H1 (cell line): ENCODE measurements at regions not wholly inside any gene's neighbourhood (a gene's known extent, or its start where the extent isn't known, plus 50 kb on each side); places are given as distances from the start of the nearest gene placed in this dataset.

Source experiments
- CTCF ChIA-PET: fragments of 300-600 bp; sonication (Branson Sonifier 250); formaldehyde crosslinking; loops from one replicate; lab custom pipeline; 2021; ENCODE audit not compliant: partially characterized antibody; lab: Charles Lee
- POLR2A ChIA-PET: fragments of 300-600 bp; sonication (Branson Sonifier 250); formaldehyde crosslinking; loops from one replicate; lab custom pipeline; 2021; ENCODE audit warnings: inconsistent platforms; ENCODE audit not compliant: partially characterized antibody; lab: Charles Lee
- DNase-seq, 2 experiments: peaks; one replicate each; pipeline versions ENCODE4 v3.0.0 to v3.0.0-alpha.2; 2010 to 2022; ENCODE audit warnings: low spot score in 2 of 2, low read depth in 1 of 2, mixed read lengths in 1 of 2
- FAIRE-seq: peaks from 2 replicates; lab custom pipeline; 2011; peaks lifted over from hg19 to GRCh38; lab: Jason Lieb, UNC
- H2AFZ ChIP-seq: 2 replicates; pipeline ENCODE4 v1.8.1; 2012; ENCODE audit warnings: low read length, inconsistent platforms
- H2AK5ac ChIP-seq: 2 replicates; pipeline ENCODE4 v1.6.1; 2013; ENCODE audit warnings: low read depth, low read length
- H2BK120ac ChIP-seq: replicated peaks from 2 replicates; pipeline ENCODE3; 2013; ENCODE audit warnings: low read depth, low read length, inconsistent platforms
- H2BK12ac ChIP-seq: 2 replicates; pipeline ENCODE4 v1.6.1; 2013; ENCODE audit warnings: low read depth, low read length
- H2BK15ac ChIP-seq: 2 replicates; pipeline ENCODE4 v1.6.1; 2013; ENCODE audit warnings: low read length
- H2BK20ac ChIP-seq: 2 replicates; pipeline ENCODE4 v1.6.1; 2013; ENCODE audit warnings: low read length
- H2BK5ac ChIP-seq: 2 replicates; pipeline ENCODE4 v1.6.1; 2013; ENCODE audit warnings: low read depth, low read length
- H3K14ac ChIP-seq: 2 replicates; pipeline ENCODE4 v1.6.1; 2013; ENCODE audit warnings: inconsistent platforms; ENCODE audit not compliant: insufficient read length
- H3K18ac ChIP-seq: 2 replicates; pipeline ENCODE4 v1.6.1; 2013; ENCODE audit warnings: low read length; ENCODE audit errors: extremely low read depth
- H3K23ac ChIP-seq: 2 replicates; pipeline ENCODE4 v1.6.1; 2013; ENCODE audit warnings: inconsistent platforms; ENCODE audit not compliant: insufficient read length
- H3K23me2 ChIP-seq: 2 replicates; pipeline ENCODE4 v1.6.1; 2013; ENCODE audit warnings: low read depth, low read length
- H3K27ac ChIP-seq: 2 replicates; pipeline ENCODE4 v1.6.1; 2011; ENCODE audit warnings: low read depth, low read length, inconsistent platforms
- H3K27me3 ChIP-seq, 4 experiments: replicated peaks in 1 of 4; 1 replicate in 1 of 4; 2 replicates in 3 of 4; pipeline versions ENCODE4 v1.6.1 to v1.8.1; 2011 to 2013; ENCODE audit warnings: low read length in 3 of 4, mild to moderate bottlenecking in 3 of 4, inconsistent platforms in 2 of 4, mixed read lengths in 2 of 4, moderate library complexity in 1 of 4; ENCODE audit not compliant: control insufficient read depth in 3 of 4, insufficient read depth in 3 of 4; ENCODE audit errors: extremely low read depth in 1 of 4
- H3K36me3 ChIP-seq, 4 experiments: 2 replicates each; pipeline versions ENCODE4 v1.6.1 to v1.8.1; 2011 to 2013; ENCODE audit warnings: mild to moderate bottlenecking in 4 of 4, low read length in 3 of 4, moderate library complexity in 2 of 4, control low read depth in 1 of 4, inconsistent platforms in 1 of 4; ENCODE audit not compliant: insufficient read depth in 4 of 4, control insufficient read depth in 2 of 4
- H3K4ac ChIP-seq: replicated peaks from 2 replicates; pipeline ENCODE3; 2013; ENCODE audit warnings: low read length, low read depth, mixed read lengths, inconsistent platforms; ENCODE audit not compliant: insufficient read length
- H3K4me1 ChIP-seq, 4 experiments: replicated peaks in 1 of 4; 1 replicate in 1 of 4; 2 replicates in 3 of 4; pipeline versions ENCODE4 v1.6.1 to v1.8.1; 2011 to 2013; ENCODE audit warnings: low read length in 3 of 4, inconsistent platforms in 2 of 4, mixed read lengths in 1 of 4; ENCODE audit not compliant: insufficient read depth in 4 of 4, control insufficient read depth in 3 of 4
- H3K4me2 ChIP-seq, 2 experiments: 2 replicates each; pipeline versions ENCODE4 v1.6.1 to v1.8.1; 2011 to 2013; ENCODE audit warnings: low read depth in 2 of 2, low read length in 2 of 2, control low read depth in 1 of 2, inconsistent platforms in 1 of 2, mild to moderate bottlenecking in 1 of 2; ENCODE audit not compliant: insufficient read depth in 1 of 2
- H3K4me3 ChIP-seq, 4 experiments: fragments of 200-600, 300-600 bp in 1 of 4; sonication (generic), shearing (Covaris generic), sonication (Bioruptor Twin) in 1 of 4; 2 replicates each; pipeline versions ENCODE4 v1.5.1 to v1.8.1; 2011 to 2016; ENCODE audit warnings: low read length in 4 of 4, low read depth in 3 of 4, control low read depth in 2 of 4, inconsistent platforms in 2 of 4, mild to moderate bottlenecking in 2 of 4, mixed read lengths in 1 of 4, moderate library complexity in 1 of 4; ENCODE audit not compliant: insufficient read depth in 2 of 4; ENCODE audit errors: extremely low read depth in 1 of 4
- H3K56ac ChIP-seq: replicated peaks from 2 replicates; pipeline ENCODE3; 2013; ENCODE audit warnings: low read depth, mild to moderate bottlenecking, mixed read lengths, low read length, inconsistent platforms; ENCODE audit not compliant: insufficient read length
- H3K79me1 ChIP-seq: 2 replicates; pipeline ENCODE4 v1.6.1; 2013; ENCODE audit warnings: low read depth, low read length, control low read depth
- H3K79me2 ChIP-seq, 2 experiments: 2 replicates each; pipeline versions ENCODE4 v1.6.1 to v1.8.1; 2012 to 2013; ENCODE audit warnings: low read length in 2 of 2, mild to moderate bottlenecking in 2 of 2, inconsistent platforms in 1 of 2; ENCODE audit not compliant: insufficient read depth in 2 of 2, control insufficient read depth in 1 of 2
- H3K9ac ChIP-seq, 4 experiments: replicated peaks in 1 of 4; 1 replicate in 1 of 4; 2 replicates in 3 of 4; pipeline versions ENCODE4 v1.6.1 to v1.8.1; 2011 to 2013; ENCODE audit warnings: low read depth in 3 of 4, low read length in 3 of 4, control low read depth in 2 of 4, mild to moderate bottlenecking in 2 of 4, moderate library complexity in 2 of 4, inconsistent platforms in 1 of 4; ENCODE audit errors: extremely low read depth in 1 of 4
- H3K9me3 ChIP-seq, 2 experiments: 2 replicates each; pipeline versions ENCODE4 v1.6.1 to v1.8.1; 2012 to 2013; ENCODE audit warnings: mild to moderate bottlenecking in 2 of 2, moderate library complexity in 2 of 2, control low read depth in 1 of 2, inconsistent platforms in 1 of 2, low read depth in 1 of 2, low read length in 1 of 2, mixed read lengths in 1 of 2; ENCODE audit not compliant: insufficient read depth in 2 of 2
- H4K20me1 ChIP-seq, 2 experiments: replicated peaks in 1 of 2; 2 replicates each; pipeline versions ENCODE3 to v1.8.1; 2011 to 2013; ENCODE audit warnings: inconsistent platforms in 2 of 2, low read length in 2 of 2, mild to moderate bottlenecking in 1 of 2; ENCODE audit not compliant: insufficient read depth in 2 of 2, control insufficient read depth in 1 of 2
- H4K5ac ChIP-seq: 2 replicates; pipeline ENCODE4 v1.6.1; 2013; ENCODE audit warnings: low read length, low read depth, mixed read lengths, inconsistent platforms; ENCODE audit not compliant: insufficient read length
- H4K8ac ChIP-seq: 2 replicates; pipeline ENCODE4 v1.8.0; 2013; ENCODE audit warnings: mild to moderate bottlenecking, moderate library complexity, low read length, inconsistent platforms; ENCODE audit not compliant: insufficient read depth; ENCODE audit errors: extremely low read depth
- H4K91ac ChIP-seq: replicated peaks from 2 replicates; pipeline ENCODE3; 2013; ENCODE audit warnings: low read length, mixed read lengths, inconsistent platforms; ENCODE audit not compliant: insufficient read length
- CTBP2 ChIP-seq: IDR thresholded peaks from 2 replicates; pipeline ENCODE4 v1.7.0; 2011; ENCODE audit warnings: borderline replicate concordance, mild to moderate bottlenecking, moderate library complexity, mixed read lengths, low read length; ENCODE audit not compliant: insufficient read depth, insufficient read length
- EGR1 ChIP-seq: IDR thresholded peaks from 2 replicates; pipeline ENCODE4 v1.6.1; 2011; ENCODE audit warnings: low read depth, low read length, borderline replicate concordance
- JUND ChIP-seq: IDR thresholded peaks from 2 replicates; pipeline ENCODE4 v1.6.1; 2011; ENCODE audit warnings: mild to moderate bottlenecking, improper control_type of control experiment, low read length
- KDM4A ChIP-seq: IDR thresholded peaks from one replicate; pipeline ENCODE4 v1.7.1; 2012; ENCODE audit warnings: low read depth, mild to moderate bottlenecking, moderate library complexity, low read length, inconsistent platforms; ENCODE audit not compliant: severe bottlenecking
- NANOG ChIP-seq: IDR thresholded peaks from 2 replicates; pipeline ENCODE4 v1.6.1; 2011; ENCODE audit warnings: low read length, low read depth, mild to moderate bottlenecking, inconsistent platforms; ENCODE audit not compliant: insufficient read depth, poor library complexity, severe bottlenecking
- POLR2A ChIP-seq, 2 experiments: IDR thresholded peaks; 1 replicate in 1 of 2; 2 replicates in 1 of 2; pipeline ENCODE4 v1.6.1; 2011; ENCODE audit warnings: low read depth in 2 of 2, low read length in 2 of 2, mild to moderate bottlenecking in 2 of 2; ENCODE audit errors: control extremely low read depth in 1 of 2
- POLR2AphosphoS5 ChIP-seq: IDR thresholded peaks from 2 replicates; pipeline ENCODE4 v1.6.1; 2011; ENCODE audit warnings: low read depth, low read length
- RAD21 ChIP-seq, 2 experiments: IDR thresholded peaks in 1 of 2; conservative IDR thresholded peaks in 1 of 2; 2 replicates each; pipeline ENCODE4 v1.6.1; 2011; ENCODE audit warnings: low read depth in 2 of 2, low read length in 2 of 2, improper control_type of control experiment in 1 of 2, inconsistent platforms in 1 of 2, mild to moderate bottlenecking in 1 of 2, moderate library complexity in 1 of 2
- RBBP5 ChIP-seq: IDR thresholded peaks from 2 replicates; pipeline ENCODE4 v1.7.1; 2012; ENCODE audit warnings: low read depth, mild to moderate bottlenecking, inconsistent platforms, low read length, moderate library complexity, borderline replicate concordance
- RXRA ChIP-seq: IDR thresholded peaks from 2 replicates; pipeline ENCODE4 v1.6.1; 2011; ENCODE audit warnings: low read depth, mild to moderate bottlenecking, low read length, moderate library complexity; ENCODE audit not compliant: insufficient read depth
- SIN3A ChIP-seq, 2 experiments: IDR thresholded peaks in 1 of 2; conservative IDR thresholded peaks in 1 of 2; 2 replicates each; pipeline ENCODE4 v1.6.1; 2011 to 2012; ENCODE audit warnings: low read length in 2 of 2, improper control_type of control experiment in 1 of 2, low read depth in 1 of 2, mild to moderate bottlenecking in 1 of 2
- SIX5 ChIP-seq: IDR thresholded peaks from 2 replicates; pipeline ENCODE4 v1.6.1; 2011; ENCODE audit warnings: mild to moderate bottlenecking, low read depth, low read length
- TCF12 ChIP-seq: IDR thresholded peaks from 2 replicates; pipeline ENCODE4 v1.6.1; 2011; ENCODE audit warnings: low read depth, mild to moderate bottlenecking, low read length
- WGBS, 2 experiments: shearing (Covaris generic) in 1 of 2; methylation state at CpG; one replicate each; pipeline versions ENCODE4 v1.1.6 to v1.1.7; 2013 to 2015; ENCODE audit warnings: low lambda C conversion rate in 2 of 2, mixed read lengths in 2 of 2, inconsistent platforms in 1 of 2, low coverage in 1 of 2, missing lambda C conversion rate in 1 of 2; ENCODE audit not compliant: insufficient replicate concordance in 2 of 2, insufficient coverage in 1 of 2, insufficient read length in 1 of 2; ENCODE audit errors: extremely low coverage in 1 of 2, missing lambda C conversion rate in 1 of 2; 5-methylcytosine and 5-hydroxymethylcytosine counted together
- TF ChIP-seq, protein P1 (sequence below): IDR thresholded peaks from 2 replicates; pipeline ENCODE4 v1.6.1; 2011; ENCODE audit warnings: low read depth, mild to moderate bottlenecking, low read length; ENCODE audit not compliant: insufficient read depth

DNA sequence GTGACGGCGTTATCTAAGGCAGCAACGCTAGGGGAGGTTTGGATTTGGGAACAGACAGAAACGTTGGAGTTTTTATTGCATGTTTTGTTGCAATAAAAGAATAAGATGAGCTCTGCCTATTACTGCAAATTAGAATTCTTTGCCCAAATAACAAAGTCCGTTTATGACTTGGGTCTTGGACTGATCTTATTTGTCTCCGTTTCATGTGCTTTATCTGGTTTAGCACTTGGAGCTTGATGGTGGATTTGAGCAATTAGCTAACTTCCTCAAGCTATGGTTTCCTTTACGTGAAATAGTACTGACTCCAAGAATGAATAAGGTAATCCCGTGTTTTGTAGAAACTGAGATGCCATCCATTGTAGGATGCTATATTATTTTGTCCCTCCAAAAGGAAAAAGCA is 233.0 kb upstream of the IRX5 start:
- Histone ChIP-seq H3K14ac (no peak overlapping the region), H2BK120ac (no peak overlapping the region), H3K23ac (no peak overlapping the region), H3K4ac (no peak overlapping the region), H2AFZ (no peak overlapping the region), H3K79me2 (no peaks in the 10 kb centered on the region), H2AK5ac (no peak overlapping the region), H2BK15ac (no peak overlapping the region), H3K27ac (no peak overlapping the region), H3K9ac (no peak overlapping the region), H4K91ac (no peak overlapping the region), H3K4me1 (no peaks in the 10 kb centered on the region), H4K8ac (no peak overlapping the region), H3K27me3 (no peaks in the 10 kb centered on the region), H3K36me3 (no peaks in the 10 kb centered on the region), H2BK5ac (no peak overlapping the region), H4K5ac (no peak overlapping the region), H3K23me2 (no peaks in the 10 kb centered on the region), H3K18ac (no peak overlapping the region), H2BK12ac (no peak overlapping the region), H3K9me3 (peaks cover 0 to 2% of the 10 kb centered on the region in 2 experiments; a peak in 1 of 4 replicates), H2BK20ac (no peak overlapping the region), H3K56ac (no peak overlapping the region), H3K4me3 (no peak overlapping the region), H3K4me2 (no peak overlapping the region), H4K20me1 (no peaks in the 10 kb centered on the region), H3K79me1 (no peaks in the 10 kb centered on the region)
- CTCF ChIA-PET: interaction anchor here (1.8 kb wide), 1 partner anchor 63 kb away, joined by 4 read pairs; no protein-coding TSS in a partner anchor
- no peak for FAIRE-seq
- 93% methylated on average over 8 of the region's 8 CpGs; no CpG with 5 or more reads in 1 of the 2 experiments for WGBS, 2 experiments
- POLR2A ChIA-PET: no interaction called here
- DNase-seq: no peak
- TF ChIP-seq SIX5 (no peak), POLR2A (IDR thresholded peaks at IDR 0.05; ENCODE audit: control extremely low read depth in 1 of 2, low read depth in 2 of 2, low read length in 2 of 2) (no peak), JUND (no peak), SIN3A (conservative IDR thresholded peaks at IDR 0.05 in 1 of 2, IDR thresholded peaks at IDR 0.05 in 1 of 2; ENCODE audit: low read depth in 1 of 2, low read length in 2 of 2) (no peak), TCF12 (no peak), CTBP2 (no peak), EGR1 (no peak), RBBP5 (no peak), RAD21 (IDR thresholded peaks at IDR 0.05 in 1 of 2, conservative IDR thresholded peaks at IDR 0.05 in 1 of 2; ENCODE audit: low read depth in 2 of 2, low read length in 2 of 2) (no peak), NANOG (no peak), KDM4A (no peak), POLR2AphosphoS5 (no peak), RXRA (no peak)
- TF ChIP-seq, protein P1, sequence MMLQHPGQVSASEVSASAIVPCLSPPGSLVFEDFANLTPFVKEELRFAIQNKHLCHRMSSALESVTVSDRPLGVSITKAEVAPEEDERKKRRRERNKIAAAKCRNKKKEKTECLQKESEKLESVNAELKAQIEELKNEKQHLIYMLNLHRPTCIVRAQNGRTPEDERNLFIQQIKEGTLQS: no peak
